ENCODE measurements at regions not wholly inside any gene's neighbourhood (a gene's known extent, or its start where the extent isn't known, plus 50 kb on each side); places are given as distances from the start of the nearest gene placed in this dataset.

- POLR2A ChIA-PET = no interaction called here
These were observed 623.3 kb downstream of the LRFN5 start for GRCh38 chr14:42229976-42230375.

GRCh38 chr14:42229294-42229693 lies 622.6 kb downstream of the LRFN5 start:
- POLR2A ChIA-PET = no interaction called here
- H3K9me3 Mint-ChIP-seq = peaks cover 3% of the 10 kb centered on the region

More at GRCh38 chr14:42229976-42230375, 623.3 kb downstream of the LRFN5 start:
- no peaks in the 10 kb centered on the region for H3K36me3 Mint-ChIP-seq (ENCODE audit: low read depth)
- no peak for ATAC-seq (ENCODE audit: low read depth)
- TF ChIP-seq CTCF (IDR thresholded peaks at IDR 0.05) = no peak
- H3K27me3 Mint-ChIP-seq = no peaks in the 10 kb centered on the region
- H3K4me3 Mint-ChIP-seq = no peak overlapping the region
- intact Hi-C loops (cut with micrococcal nuclease) = loop anchor here (10.0 kb wide), 2 partner anchors 335 to 625 kb away; partner anchors contain the start of gene LRFN5
- DNase-seq = no peak
- CTCF ChIA-PET = interaction anchor here (0.5 kb wide), 1 partner anchor 797 kb away, joined by 3 read pairs; no protein-coding TSS in a partner anchor
- no peak overlapping the region for H3K27ac Mint-ChIP-seq
- H3K4me1 Mint-ChIP-seq = no peaks in the 10 kb centered on the region
- peaks cover 3% of the 10 kb centered on the region for H3K9me3 Mint-ChIP-seq

GRCh38 chr14:42228611-42229010 lies 621.9 kb downstream of the LRFN5 start:
- Mint-ChIP-seq H3K27me3 (no peaks in the 10 kb centered on the region), H3K4me3 (no peak overlapping the region), H3K36me3 (ENCODE audit: low read depth) (no peaks in the 10 kb centered on the region), H3K9me3 (peaks cover 3% of the 10 kb centered on the region), H3K4me1 (peaks cover 7% of the 10 kb centered on the region), H3K27ac (no peak overlapping the region)
- ChIA-PET CTCF (interaction anchor here (1.0 kb wide), 1 partner anchor 15 kb away, joined by 5 read pairs; no protein-coding TSS in a partner anchor), POLR2A (no interaction called here)
- ATAC-seq (ENCODE audit: low read depth) = no peak
- no peak for DNase-seq
- no peak for TF ChIP-seq CTCF (IDR thresholded peaks at IDR 0.05)
- intact Hi-C loops (cut with micrococcal nuclease) = loop anchor here (10.0 kb wide), 2 partner anchors 336 to 624 kb away; partner anchors contain the start of gene LRFN5

More at GRCh38 chr14:42229294-42229693, 622.6 kb downstream of the LRFN5 start:
- H3K4me1 Mint-ChIP-seq = peaks cover 1% of the 10 kb centered on the region
- CTCF ChIA-PET = interaction anchor here (1.0 kb wide), 1 partner anchor 15 kb away, joined by 5 read pairs; no protein-coding TSS in a partner anchor
- ATAC-seq (ENCODE audit: low read depth) (no peak), DNase-seq (no peak)
- H3K4me3 Mint-ChIP-seq = no peak overlapping the region
- no peaks in the 10 kb centered on the region for H3K36me3 Mint-ChIP-seq (ENCODE audit: low read depth)
- no peaks in the 10 kb centered on the region for H3K27me3 Mint-ChIP-seq
- no peak overlapping the region for H3K27ac Mint-ChIP-seq
- intact Hi-C loops (cut with micrococcal nuclease) = loop anchor here (10.0 kb wide), 2 partner anchors 336 to 624 kb away; partner anchors contain the start of gene LRFN5
- TF ChIP-seq CTCF (IDR thresholded peaks at IDR 0.05) = no peak

- ChIA-PET CTCF (interaction anchor here (0.7 kb wide), 1 partner anchor 20 kb away, joined by 3 read pairs; no protein-coding TSS in a partner anchor), POLR2A (no interaction called here)
- no peak for DNase-seq
- Mint-ChIP-seq H3K4me1 (peaks cover 22% of the 10 kb centered on the region), H3K9me3 (peaks cover 3% of the 10 kb centered on the region), H3K4me3 (no peak overlapping the region), H3K27me3 (no peaks in the 10 kb centered on the region), H3K36me3 (ENCODE audit: low read depth) (no peaks in the 10 kb centered on the region), H3K27ac (peak overlapping the region; percentile 30)
- no peak for ATAC-seq (ENCODE audit: low read depth)
- intact Hi-C loops (cut with micrococcal nuclease) = loop anchor here (1.0 to 10.0 kb wide), 4 partner anchors 75 to 619 kb away; partner anchors contain the start of gene LRFN5
- no peak for TF ChIP-seq CTCF (IDR thresholded peaks at IDR 0.05)
These were observed 617.6 kb downstream of the LRFN5 start for GRCh38 chr14:42224053-42224888.

- ChIA-PET POLR2A (no interaction called here), CTCF (interaction anchor here (1.1 kb wide), 1 partner anchor 19 kb away, joined by 3 read pairs; no protein-coding TSS in a partner anchor)
- TF ChIP-seq CTCF (IDR thresholded peaks at IDR 0.05) = no peak
- no peaks in the 10 kb centered on the region for H3K36me3 Mint-ChIP-seq (ENCODE audit: low read depth)
- peak overlapping the region; percentile 60 for H3K27ac Mint-ChIP-seq
- no peaks in the 10 kb centered on the region for H3K27me3 Mint-ChIP-seq
- H3K4me1 Mint-ChIP-seq = peaks cover 22% of the 10 kb centered on the region
- ATAC-seq (ENCODE audit: low read depth) = peak; percentile 84
- DNase-seq = no peak
- peak overlapping the region; percentile 25 for H3K4me3 Mint-ChIP-seq
- intact Hi-C loops (cut with micrococcal nuclease) = loop anchor here (1.0 to 10.0 kb wide), 6 partner anchors 111 to 618 kb away; partner anchors contain the start of gene LRFN5
- H3K9me3 Mint-ChIP-seq = peaks cover 3% of the 10 kb centered on the region
These were observed 616.3 kb downstream of the LRFN5 start for GRCh38 chr14:42222924-42223471.
